PC-3 (cell line): ENCODE measurements at regions not wholly inside any gene's neighbourhood (a gene's known extent, or its start where the extent isn't known, plus 50 kb on each side); places are given as distances from the start of the nearest gene placed in this dataset.

Experiments
- CTCF ChIP-seq: fragments of 300-600 bp; sonication (generic); conservative IDR thresholded peaks from 2 replicates; pipeline ENCODE4 v1.5.1; 2017; ENCODE audit warnings: antibody characterized with exemption, low read depth, mild to moderate bottlenecking, low read length
- EZH2phosphoT487 ChIP-seq: fragments of 300-600 bp; sonication (generic); IDR thresholded peaks from 2 replicates; pipeline ENCODE4 v1.6.1; 2018; ENCODE audit warnings: mild to moderate bottlenecking, antibody characterized with exemption, low read length, borderline replicate concordance

- TF ChIP-seq EZH2phosphoT487 (no peak), CTCF (no peak)
Measured at GRCh38 chr1:4561205-4561604, 93.2 kb upstream of the AJAP1 start.
